Osteoblast (primary cell): ENCODE measurements at regions not wholly inside any gene's neighbourhood (a gene's known extent, or its start where the extent isn't known, plus 50 kb on each side); places are given as distances from the start of the nearest gene placed in this dataset.

Experiments used
- DNase-seq: peaks from one replicate; pipeline ENCODE4 v3.0.0; 2011; ENCODE audit warnings: low spot score, mixed read lengths; ENCODE audit not compliant: insufficient read length; ENCODE audit errors: missing footprints
- H2AFZ ChIP-seq: 2 replicates; pipeline ENCODE4 v1.6.0; 2011; ENCODE audit warnings: mild to moderate bottlenecking, low read length
- H3K27ac ChIP-seq: 2 replicates; pipeline ENCODE4 v1.5.1; 2011; ENCODE audit warnings: mild to moderate bottlenecking, low read depth, low read length, moderate library complexity
- H3K27me3 ChIP-seq: 2 replicates; pipeline ENCODE4 v1.6.0; 2012; ENCODE audit warnings: mild to moderate bottlenecking, control low read depth, inconsistent platforms, low read length, moderate library complexity; ENCODE audit not compliant: insufficient read depth
- H3K36me3 ChIP-seq: 2 replicates; pipeline ENCODE4 v1.5.1; 2011; ENCODE audit warnings: mild to moderate bottlenecking, low read length, control low read depth, moderate library complexity; ENCODE audit not compliant: insufficient read depth
- H3K4me1 ChIP-seq: 2 replicates; pipeline ENCODE4 v1.5.1; 2011; ENCODE audit warnings: mild to moderate bottlenecking, low read length, control low read depth, moderate library complexity; ENCODE audit not compliant: insufficient read depth
- H3K4me2 ChIP-seq: 2 replicates; pipeline ENCODE4 v1.6.0; 2011; ENCODE audit warnings: mild to moderate bottlenecking, low read length; ENCODE audit not compliant: insufficient read depth
- H3K4me3 ChIP-seq: fragments of 200-600 bp; sonication (generic); 3 replicates; pipeline ENCODE4 v1.5.1; 2012; ENCODE audit warnings: mild to moderate bottlenecking, low read length, inconsistent platforms; ENCODE audit not compliant: insufficient read depth
- H3K79me2 ChIP-seq: 2 replicates; pipeline ENCODE4 v1.6.0; 2012; ENCODE audit warnings: mild to moderate bottlenecking, low read length, control low read depth, inconsistent platforms; ENCODE audit not compliant: insufficient read depth
- H3K9me3 ChIP-seq: 2 replicates; pipeline ENCODE4 v1.5.1; 2011; ENCODE audit warnings: low read depth, low read length, control low read depth
- H4K20me1 ChIP-seq: 2 replicates; pipeline ENCODE4 v1.6.0; 2012; ENCODE audit warnings: mild to moderate bottlenecking, low read length, control low read depth; ENCODE audit not compliant: insufficient read depth
- CTCF ChIP-seq: IDR thresholded peaks from 2 replicates; pipeline ENCODE4 v1.5.1; 2011; ENCODE audit warnings: mild to moderate bottlenecking, low read depth, low read length, moderate library complexity; ENCODE audit errors: extremely low read depth

- Histone ChIP-seq H3K4me3 (no peak overlapping the region), H3K27me3 (no peaks in the 10 kb centered on the region), H3K79me2 (no peaks in the 10 kb centered on the region), H3K27ac (no peak overlapping the region), H3K4me1 (no peaks in the 10 kb centered on the region), H3K36me3 (no peaks in the 10 kb centered on the region), H4K20me1 (no peaks in the 10 kb centered on the region), H2AFZ (no peak overlapping the region), H3K4me2 (no peak overlapping the region), H3K9me3 (no peaks in the 10 kb centered on the region)
- no peak for TF ChIP-seq CTCF
- DNase-seq = no peak
Measured at GRCh38 chr20:24077145-24077544, 88.6 kb upstream of the GGTLC1 start.

- H3K9me3 ChIP-seq = no peaks in the 10 kb centered on the region
- no peaks in the 10 kb centered on the region for H3K36me3 ChIP-seq
- no peaks in the 10 kb centered on the region for H3K4me1 ChIP-seq
- H2AFZ ChIP-seq = no peak overlapping the region
- no peak overlapping the region for H3K4me3 ChIP-seq
- no peaks in the 10 kb centered on the region for H3K79me2 ChIP-seq
- TF ChIP-seq CTCF = no peak
- DNase-seq = no peak
- H3K27ac ChIP-seq = no peak overlapping the region
- H3K27me3 ChIP-seq = no peaks in the 10 kb centered on the region
- no peak overlapping the region for H3K4me2 ChIP-seq
- no peaks in the 10 kb centered on the region for H4K20me1 ChIP-seq
Measured at GRCh38 chr20:24070679-24071078, 82.1 kb upstream of the GGTLC1 start.

GRCh38 chr20:24066076-24066700 lies 77.6 kb upstream of the GGTLC1 start:
- TF ChIP-seq CTCF = no peak

GRCh38 chr20:24064915-24065314 lies 76.3 kb upstream of the GGTLC1 start:
- TF ChIP-seq CTCF = no peak
- Histone ChIP-seq H3K36me3 (no peaks in the 10 kb centered on the region), H3K27me3 (no peaks in the 10 kb centered on the region)

More at GRCh38 chr20:24066076-24066700, 77.6 kb upstream of the GGTLC1 start:
- H3K4me2 ChIP-seq = no peak overlapping the region
- no peaks in the 10 kb centered on the region for H3K36me3 ChIP-seq
- no peaks in the 10 kb centered on the region for H3K27me3 ChIP-seq
- DNase-seq = no peak
- no peaks in the 10 kb centered on the region for H3K4me1 ChIP-seq
- no peak overlapping the region for H3K4me3 ChIP-seq
- no peak overlapping the region for H3K27ac ChIP-seq
- H2AFZ ChIP-seq = no peak overlapping the region
- no peaks in the 10 kb centered on the region for H3K9me3 ChIP-seq
- no peaks in the 10 kb centered on the region for H3K79me2 ChIP-seq
- H4K20me1 ChIP-seq = no peaks in the 10 kb centered on the region

More at GRCh38 chr20:24064915-24065314, 76.3 kb upstream of the GGTLC1 start:
- H3K9me3 ChIP-seq = no peaks in the 10 kb centered on the region
- no peak overlapping the region for H2AFZ ChIP-seq
- H4K20me1 ChIP-seq = no peaks in the 10 kb centered on the region
- H3K4me2 ChIP-seq = no peak overlapping the region
- no peak for DNase-seq
- H3K27ac ChIP-seq = no peak overlapping the region
- no peaks in the 10 kb centered on the region for H3K4me1 ChIP-seq
- H3K79me2 ChIP-seq = no peaks in the 10 kb centered on the region
- no peak overlapping the region for H3K4me3 ChIP-seq
